Pulmonary artery endothelial cell (primary cell): ENCODE measurements at regions not wholly inside any gene's neighbourhood (a gene's known extent, or its start where the extent isn't known, plus 50 kb on each side); places are given as distances from the start of the nearest gene placed in this dataset.
"Not testable (repeated sequence)": the region's sequence is repeated elsewhere in the genome, so short reads cannot be mapped to it uniquely, and the experiment has no call there.

ENCODE experiments used
- DNase-seq: peaks from one replicate; pipeline ENCODE4 v3.0.0-alpha.2; 2011; ENCODE audit warnings: low read depth, low spot score

DNA sequence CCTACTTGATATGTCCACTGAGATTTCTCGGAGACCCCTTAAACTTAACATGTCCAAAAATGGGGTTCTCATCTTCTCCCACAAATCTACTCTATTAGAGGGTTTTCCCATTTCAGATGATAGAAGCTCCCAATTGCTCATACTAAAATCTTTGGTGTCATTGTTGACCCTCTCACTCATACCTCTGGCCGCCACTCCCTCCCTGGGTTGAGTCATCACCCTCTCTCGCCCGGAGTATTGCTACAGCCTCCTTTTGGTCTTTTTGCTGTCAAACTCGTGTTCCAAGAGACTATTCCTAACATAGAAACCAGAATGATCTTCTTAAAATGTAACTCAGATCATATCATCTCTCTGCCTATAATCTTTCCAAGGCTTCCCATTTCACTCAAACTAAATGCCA, 91.0 kb upstream of the GNAQ start:
- DNase-seq, result no peak

DNA sequence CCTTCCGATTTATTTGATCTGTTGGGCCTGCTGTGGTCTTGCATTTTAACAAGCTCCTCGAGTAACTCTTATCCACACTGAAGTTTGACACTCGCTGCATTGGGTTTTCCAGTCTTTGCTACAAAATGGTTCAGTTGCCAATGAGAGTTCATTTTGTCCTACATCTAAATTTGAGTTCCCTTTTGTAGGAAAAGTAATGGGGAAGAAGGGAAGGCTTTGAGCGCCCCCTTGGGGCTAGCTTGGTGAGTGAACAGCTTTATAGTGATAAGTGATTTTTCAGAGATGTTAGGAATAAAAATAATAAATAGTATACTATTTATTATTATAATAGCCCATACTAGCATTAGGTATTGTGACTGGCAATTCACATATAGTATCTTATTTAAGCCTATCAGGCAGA, 89.9 kb upstream of the GNAQ start:
- peak; percentile 22 for DNase-seq

DNA sequence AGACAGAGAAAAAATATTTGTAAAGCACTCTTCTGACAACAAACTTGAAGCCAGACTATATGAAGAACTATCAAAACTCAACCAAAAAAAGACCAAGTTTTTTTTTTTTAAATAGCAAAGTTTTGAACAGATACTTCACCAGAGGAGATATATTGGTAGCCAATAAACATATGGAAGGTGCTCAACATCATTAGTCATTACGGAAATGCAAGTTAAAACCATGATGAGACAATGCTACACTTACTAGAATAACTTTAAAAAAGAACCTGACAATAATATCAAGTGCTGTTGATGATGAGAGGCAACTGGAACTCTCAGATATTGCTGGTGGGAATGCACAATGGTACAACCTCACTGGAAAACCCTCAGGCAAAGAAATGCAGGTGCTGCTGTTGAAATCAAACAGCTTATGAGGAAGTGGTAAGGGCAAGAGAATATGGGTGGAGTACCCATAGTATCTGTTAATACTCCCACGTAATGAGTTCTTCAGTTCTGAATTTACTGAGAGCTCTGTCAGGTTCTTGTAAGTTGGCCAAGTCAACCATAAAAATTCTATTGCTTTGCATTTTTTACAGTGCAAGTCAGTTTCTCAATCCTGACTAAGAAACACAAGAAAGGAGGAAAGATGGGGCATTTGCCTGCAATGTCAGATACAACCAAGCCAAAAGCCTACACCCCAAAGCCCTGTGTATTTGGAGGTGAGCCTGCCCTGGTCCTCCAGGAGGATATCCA, 87.3 kb upstream of the GNAQ start:
- no peak for DNase-seq

DNA sequence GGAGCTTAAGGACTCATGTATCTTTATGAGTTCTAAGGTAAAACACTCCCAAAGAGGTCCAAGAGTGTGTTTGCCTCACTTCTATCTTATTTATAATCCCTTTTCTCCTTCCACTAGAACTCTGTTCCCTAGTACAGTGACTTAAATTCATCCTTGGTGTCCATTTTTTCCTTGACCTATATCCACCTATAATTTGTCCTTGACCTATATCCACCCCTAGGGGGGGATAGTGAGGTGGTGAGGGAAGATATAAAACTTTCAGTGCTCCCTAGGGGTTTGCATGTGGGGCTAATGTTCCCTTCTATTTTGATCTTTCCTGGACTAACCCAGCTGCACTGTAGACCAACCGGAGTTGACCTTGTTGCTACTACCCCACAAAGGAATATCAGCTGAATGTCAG, 83.5 kb upstream of the GNAQ start:
- DNase-seq, result no peak

DNA sequence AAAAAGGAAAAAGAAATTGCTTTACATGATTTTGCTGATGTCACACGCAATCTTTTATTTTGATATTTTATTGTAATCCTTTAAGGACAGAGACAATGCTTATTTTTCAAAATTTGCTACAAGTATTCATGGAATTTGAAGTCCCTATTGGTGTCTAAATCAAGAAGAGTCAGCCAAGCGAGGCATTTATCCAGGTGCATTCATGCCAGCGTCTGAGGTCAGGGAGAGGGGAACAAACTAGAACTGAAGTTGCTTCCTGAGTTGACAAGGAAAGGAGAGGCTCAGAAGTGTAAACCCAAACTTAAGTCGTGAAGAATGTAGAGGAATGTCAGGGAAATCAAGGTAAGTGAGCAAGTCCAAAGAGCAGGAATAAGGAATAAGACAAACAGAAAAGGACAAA, 83.0 kb upstream of the GNAQ start:
- DNase-seq, result no peak

DNA sequence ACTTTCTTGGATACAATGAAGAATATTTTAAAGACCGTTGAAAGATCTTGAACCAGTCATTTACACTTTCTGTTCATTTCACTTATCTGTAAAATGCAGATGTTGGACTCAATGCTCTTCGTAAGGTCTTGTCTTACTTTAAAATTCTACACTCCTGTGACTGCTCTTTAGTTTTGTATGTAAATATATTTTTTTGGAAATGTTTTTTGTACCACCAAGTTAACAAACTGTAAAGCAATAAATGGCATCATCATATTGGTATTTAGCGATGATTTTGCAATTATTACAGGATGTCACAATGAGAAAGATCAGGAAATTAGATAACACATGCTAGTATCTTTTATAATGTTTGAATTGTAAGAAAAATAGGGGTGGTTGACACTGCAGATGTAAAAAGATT, 80.8 kb upstream of the GNAQ start:
- no peak for DNase-seq

DNA sequence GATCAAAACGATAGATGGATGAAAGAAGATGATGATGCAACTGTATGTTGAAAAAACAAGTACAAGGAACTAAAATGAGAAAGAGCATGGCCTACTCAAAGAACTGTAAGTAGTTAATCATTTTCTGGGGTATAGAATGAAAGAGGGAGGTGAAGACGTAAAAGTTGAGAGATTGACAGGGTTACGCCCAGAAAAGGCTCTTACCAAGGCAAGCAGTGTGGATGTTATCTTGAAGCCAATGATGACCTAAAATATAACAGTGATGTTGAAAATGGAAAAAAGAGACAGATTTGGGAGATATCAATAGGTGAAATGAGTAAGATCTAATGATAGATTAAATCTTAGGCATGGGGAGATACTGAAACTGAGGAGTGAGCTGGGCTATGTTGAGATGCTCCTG, 80.4 kb upstream of the GNAQ start:
- no peak for DNase-seq

DNA sequence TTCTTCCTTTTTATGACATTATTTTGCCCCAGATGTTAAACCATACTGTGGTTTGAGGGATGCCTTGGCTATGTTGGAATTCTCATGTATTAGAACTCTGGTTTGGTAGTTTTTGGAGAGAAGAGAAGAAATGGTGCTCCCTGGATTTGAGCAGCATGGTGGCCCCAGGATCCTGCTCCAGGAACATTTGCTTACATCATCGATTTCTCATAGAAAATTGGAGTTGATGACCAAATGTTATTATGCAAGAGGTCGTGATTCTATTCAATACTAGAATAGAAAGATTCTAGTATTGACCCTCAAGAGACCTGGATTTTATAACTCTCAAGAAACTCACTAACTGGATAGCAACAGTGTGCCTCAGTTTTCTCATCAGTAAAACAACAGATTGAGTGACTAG, 77.5 kb upstream of the GNAQ start:
- no peak for DNase-seq

DNA sequence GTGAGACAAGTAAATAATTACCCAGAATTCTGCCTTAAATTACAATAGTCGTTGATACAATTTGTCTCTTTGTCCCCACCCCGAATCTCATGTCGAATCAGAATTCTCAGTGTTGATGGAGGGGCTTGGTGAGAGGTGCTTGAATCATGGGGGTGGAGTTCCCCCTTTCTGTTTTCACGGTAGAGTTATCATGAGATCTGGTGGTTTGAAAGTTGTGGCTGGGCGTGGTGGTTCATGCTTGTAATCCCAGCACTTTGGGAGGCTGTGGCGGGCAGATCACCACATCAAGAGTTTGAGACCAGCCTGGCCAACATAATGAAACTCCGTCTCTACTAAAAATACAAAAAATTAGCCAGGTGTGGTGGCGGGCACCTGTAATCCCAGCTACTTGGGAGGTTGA, 75.0 kb upstream of the GNAQ start:
- not testable (repeated sequence) for DNase-seq

DNA sequence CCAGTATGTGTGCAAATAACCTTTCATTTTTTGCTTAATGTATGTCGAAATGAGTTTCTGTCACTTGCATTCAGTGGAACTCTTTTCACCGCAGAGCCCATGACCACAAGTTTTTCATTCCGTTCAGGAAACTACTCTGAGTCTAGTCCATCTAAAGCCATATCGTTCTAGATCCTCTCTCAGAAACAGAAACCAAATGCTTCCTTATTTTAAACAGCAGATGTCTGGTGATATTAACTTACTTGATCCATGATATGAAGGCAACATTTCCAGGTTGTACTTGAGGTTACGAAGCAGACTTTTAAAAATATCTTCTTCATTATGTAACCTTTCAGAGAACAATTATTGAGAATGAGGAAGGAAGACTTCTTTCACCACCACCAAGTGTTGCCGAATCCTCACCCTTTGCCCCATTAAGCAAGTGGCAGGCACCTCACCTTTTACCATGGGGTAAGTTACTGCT, 72.4 kb upstream of the GNAQ start:
- DNase-seq, result no peak

DNA sequence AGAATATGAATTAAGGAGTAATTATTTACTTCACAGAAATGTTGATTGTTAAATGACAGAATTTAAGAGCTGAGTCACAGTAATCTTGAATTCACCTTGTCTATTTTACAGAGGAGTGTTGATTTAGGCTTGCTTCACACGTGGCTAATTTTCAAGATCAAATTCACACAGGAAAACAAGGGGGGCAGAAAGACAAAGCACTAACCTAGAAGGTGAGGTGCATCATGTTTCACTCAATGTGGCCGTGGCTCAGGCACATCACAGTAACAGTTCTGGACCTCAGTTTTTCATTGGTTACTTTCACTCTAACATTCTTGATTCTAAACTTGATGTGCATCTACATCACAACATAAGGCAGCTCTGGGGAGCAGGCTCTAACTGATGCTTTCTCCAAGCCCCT, 69.6 kb upstream of the GNAQ start:
- no peak for DNase-seq

DNA sequence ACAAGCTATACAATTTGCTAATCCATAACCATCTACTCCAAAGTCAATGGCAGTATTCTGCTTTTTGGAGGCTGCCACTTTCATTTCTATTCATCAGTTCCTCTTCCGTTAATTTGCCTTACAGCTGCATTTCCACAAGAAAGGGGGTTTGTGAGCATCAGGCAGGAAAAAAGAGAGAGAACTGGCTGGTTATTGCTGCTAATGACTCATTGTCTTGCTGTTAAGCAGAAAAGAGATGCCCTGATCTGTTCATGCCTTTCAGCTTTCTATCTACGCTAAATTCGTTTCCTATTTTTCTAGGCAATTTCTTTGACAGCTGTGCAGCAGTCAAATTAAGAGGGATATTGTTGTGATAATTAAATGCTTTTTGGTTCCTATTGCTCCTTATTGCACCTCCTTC, 65.9 kb upstream of the GNAQ start:
- DNase-seq, result no peak

DNA sequence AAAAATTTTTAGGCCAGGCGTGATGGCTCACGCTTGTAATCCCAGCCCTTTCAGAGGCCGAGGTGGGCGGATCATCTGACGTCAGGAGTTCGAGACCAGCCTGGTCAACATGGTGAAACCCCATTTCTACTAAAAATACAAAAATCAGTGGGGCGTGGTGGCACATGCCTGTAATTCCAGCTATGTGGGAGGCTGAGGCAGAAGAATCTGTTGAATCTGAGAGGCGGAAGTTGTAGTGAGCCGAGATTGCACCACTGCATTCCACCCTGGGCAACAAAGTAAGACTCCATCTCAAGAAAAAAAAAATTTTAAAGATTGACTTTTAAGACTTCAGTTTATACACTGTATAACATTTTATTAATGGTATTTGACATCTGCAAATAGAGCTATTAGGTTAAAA, 60.1 kb upstream of the GNAQ start:
- no peak for DNase-seq

DNA sequence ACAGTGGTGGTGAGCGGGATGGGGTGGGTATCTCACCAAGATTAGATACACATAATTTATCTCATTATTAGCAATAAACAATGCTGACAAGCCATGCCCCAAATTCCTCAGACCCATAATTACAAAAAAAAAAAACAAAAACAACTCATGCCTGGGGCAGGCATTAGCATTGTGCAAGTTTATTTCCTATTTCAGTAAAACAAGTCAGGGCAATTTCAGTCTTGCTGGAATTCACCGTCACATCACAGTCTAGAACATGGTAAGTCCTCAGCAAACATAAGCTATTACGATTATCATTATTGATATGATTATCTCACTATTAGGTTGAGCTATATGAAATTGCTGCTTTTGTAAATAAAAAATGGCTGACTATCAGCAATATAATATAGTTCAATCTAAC, 57.5 kb upstream of the GNAQ start:
- no peak for DNase-seq

DNA sequence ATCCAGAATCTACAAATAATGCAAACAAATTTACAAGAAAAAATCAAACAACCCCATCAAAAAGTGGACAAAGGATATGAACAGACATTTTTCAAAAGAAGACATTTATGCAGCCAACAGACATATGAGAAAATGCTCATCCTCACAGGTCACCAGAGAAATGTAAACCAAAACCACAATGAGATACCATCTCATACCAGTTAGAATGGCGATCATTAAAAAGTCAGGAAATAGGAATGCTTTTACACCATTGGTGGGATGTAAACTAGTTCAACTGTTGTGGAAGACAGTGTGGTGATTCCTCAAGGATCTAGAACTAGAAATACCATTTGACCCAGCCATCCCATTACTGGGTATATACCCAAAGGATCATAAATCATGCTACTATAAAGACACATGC, 56.6 kb upstream of the GNAQ start:
- not testable (repeated sequence) for DNase-seq
